Adrenal gland (tissue), 9 donors: ENCODE measurements at regions not wholly inside any gene's neighbourhood (a gene's known extent, or its start where the extent isn't known, plus 50 kb on each side); places are given as distances from the start of the nearest gene placed in this dataset.

Experiments
- DNase-seq, 7 donors: peaks; one replicate each; pipeline ENCODE4 v3.0.0-alpha.2; 2019 to 2020
- H3K27ac ChIP-seq, 5 donors: fragments of 200-600 bp; sonication (generic) in 4 of 5; 1 replicate in 3 of 5; 2 replicates in 2 of 5; pipeline versions ENCODE4 v1.5.1 to v1.8.0; 2016 to 2020; ENCODE audit warnings: mild to moderate bottlenecking in 1 of 5
- H3K27me3 ChIP-seq: fragments of 200-600 bp; 2 replicates; pipeline ENCODE4 v1.8.0; 2021
- H3K36me3 ChIP-seq, 2 donors: fragments of 200-600 bp; replicated peaks in 1 of 2; 1 replicate in 1 of 2; 2 replicates in 1 of 2; pipeline versions ENCODE4 v1.5.1 to v1.8.0; 2018 to 2022
- H3K4me1 ChIP-seq, 2 donors: fragments of 200-600 bp; replicated peaks in 1 of 2; 1 replicate in 1 of 2; 2 replicates in 1 of 2; pipeline versions ENCODE4 v1.5.1 to v1.8.0; 2018 to 2021
- H3K4me3 ChIP-seq, 4 donors: fragments of 200-600 bp; sonication (generic) in 3 of 4; one replicate each; pipeline ENCODE4 v1.5.1; 2016 to 2018
- H3K9me3 ChIP-seq, 3 donors: fragments of 200-600 bp; sonication (generic) in 1 of 3; replicated peaks in 1 of 3; 1 replicate in 2 of 3; 2 replicates in 1 of 3; pipeline versions ENCODE4 v1.5.1 to v1.8.0; 2016 to 2021
- CTCF ChIP-seq, 6 experiments: fragments of 450-650 bp in 4 of 6; fragments of 200-600 bp in 2 of 6; sonication (generic) in 1 of 6; IDR thresholded peaks; 1 replicate in 5 of 6; 2 replicates in 1 of 6; pipeline versions ENCODE4 v1.5.1 to v1.8.0; 2016 to 2021; ENCODE audit warnings: antibody characterized with exemption in 6 of 6, mild to moderate bottlenecking in 2 of 6, moderate library complexity in 1 of 6
- POLR2A ChIP-seq, 2 donors: fragments of 450-650 bp; IDR thresholded peaks; one replicate each; pipeline ENCODE4 v1.6.1; 2017; ENCODE audit warnings: antibody characterized with exemption in 2 of 2, mild to moderate bottlenecking in 2 of 2, moderate library complexity in 1 of 2
- WGBS, 4 donors: extraction: QIAGEN DNeasy Blood & Tissue Kit in 2 of 4; methylation state at CpG; one replicate each; pipeline versions ENCODE4 v1.1.5 to v1.1.7; 2013 to 2017; 5-methylcytosine and 5-hydroxymethylcytosine counted together
- intact Hi-C, 2 donors: fragments of 100-400 bp; cut with DNase I; formaldehyde crosslinking; loops; one replicate each; pipeline versions ENCODE4 v1.14.1 to v1.15.0; 2022 to 2023
- donor health status: healthy with polysubstance abuse.
- donor health status: Bipolar disorder and iron deficiency.
- donor health status: DM: yes; HTN: yes; CAD: no.
- donor health status: DM: no; HTN: no; CAD: no.
- donor health status: DM: no; HTN: no; CAD: no.

GRCh38 chr6:132135409-132135808 lies 184.2 kb upstream of the CCN2 start:
- no peak for TF ChIP-seq POLR2A (IDR thresholded peaks at IDR 0.05)
- no peak for TF ChIP-seq CTCF (IDR thresholded peaks at IDR 0.05)
- no peaks in the 10 kb centered on the region for H3K27me3 ChIP-seq
- DNase-seq = no peak
- no peak overlapping the region for H3K4me3 ChIP-seq
- WGBS, 4 donors = 84 to 93% (median 88%) methylated on average over 6 of the region's 6 CpGs
- peaks cover 0 to 11% of the 10 kb centered on the region in 2 donors for H3K4me1 ChIP-seq
- intact Hi-C loops = no loop called here
- no peaks in the 10 kb centered on the region for H3K36me3 ChIP-seq
- no peaks in the 10 kb centered on the region for H3K9me3 ChIP-seq
- no peak overlapping the region for H3K27ac ChIP-seq

GRCh38 chr6:132133736-132134445 lies 182.7 kb upstream of the CCN2 start:
- WGBS, 4 donors = 56 to 63% (median 60%) methylated on average over 5 of the region's 5 CpGs

GRCh38 chr6:132132924-132133639 lies 181.9 kb upstream of the CCN2 start:
- no peak for TF ChIP-seq POLR2A (IDR thresholded peaks at IDR 0.05)
- no peak for TF ChIP-seq CTCF (IDR thresholded peaks at IDR 0.05)
- Histone ChIP-seq H3K36me3 (no peaks in the 10 kb centered on the region), H3K4me1 (peaks cover 0 to 11% of the 10 kb centered on the region in 2 donors), H3K4me3 (no peak overlapping the region), H3K9me3 (no peaks in the 10 kb centered on the region), H3K27ac (peak overlapping the region in 2 of 5 donors; percentile 23 to 60), H3K27me3 (no peaks in the 10 kb centered on the region)
- intact Hi-C loops = no loop called here
- 72 to 77% (median 75%) methylated on average over 3 of the region's 3 CpGs for WGBS, 4 donors
- DNase-seq = no peak

More at GRCh38 chr6:132133736-132134445, 182.7 kb upstream of the CCN2 start:
- Histone ChIP-seq H3K36me3 (no peaks in the 10 kb centered on the region), H3K4me3 (no peak overlapping the region), H3K4me1 (peaks cover 0 to 11% of the 10 kb centered on the region in 2 donors), H3K27me3 (no peaks in the 10 kb centered on the region), H3K27ac (peak overlapping the region in 1 of 5 donors; percentile 60), H3K9me3 (no peaks in the 10 kb centered on the region)
- DNase-seq = peak in 5 of 7 donors; percentile 26 to 60 (median 36)
- intact Hi-C loops = no loop called here
- TF ChIP-seq CTCF (IDR thresholded peaks at IDR 0.05) (no peak), POLR2A (IDR thresholded peaks at IDR 0.05) (no peak)

GRCh38 chr6:132132422-132132821 lies 181.2 kb upstream of the CCN2 start:
- DNase-seq = no peak
- no peaks in the 10 kb centered on the region for H3K9me3 ChIP-seq
- no peaks in the 10 kb centered on the region for H3K36me3 ChIP-seq
- TF ChIP-seq CTCF (IDR thresholded peaks at IDR 0.05) (no peak), POLR2A (IDR thresholded peaks at IDR 0.05) (no peak)
- peak overlapping the region in 2 of 5 donors; percentile 60 to 83 for H3K27ac ChIP-seq
- 53 to 76% (median 64%) methylated on average over 2 of the region's 2 CpGs for WGBS, 4 donors
- peaks cover 0 to 11% of the 10 kb centered on the region in 2 donors for H3K4me1 ChIP-seq
- no peak overlapping the region for H3K4me3 ChIP-seq
- intact Hi-C loops = no loop called here
- H3K27me3 ChIP-seq = no peaks in the 10 kb centered on the region
